COLO668 (cell line): ENCODE measurements at regions not wholly inside any gene's neighbourhood (a gene's known extent, or its start where the extent isn't known, plus 50 kb on each side); places are given as distances from the start of the nearest gene placed in this dataset.

Experiments used
- DNase-seq: peaks from one replicate; lab custom pipeline; 2025; ENCODE audit not compliant: unreplicated experiment; lab: John Stamatoyannopoulos, UW

GRCh38 chr7:41472427-41473125, 230.3 kb downstream of the INHBA start:
- no peak for DNase-seq

GRCh38 chr7:41470081-41470480, 232.8 kb downstream of the INHBA start:
- DNase-seq: no peak

- DNase-seq: no peak
These were observed 235.3 kb downstream of the INHBA start for GRCh38 chr7:41467596-41467995.

GRCh38 chr7:41466760-41467384, 236.0 kb downstream of the INHBA start:
- no peak for DNase-seq

GRCh38 chr7:41465571-41465970, 237.3 kb downstream of the INHBA start:
- no peak for DNase-seq

- no peak for DNase-seq
These were observed 239.0 kb downstream of the INHBA start for GRCh38 chr7:41463770-41464470.

- no peak for DNase-seq
These were observed 243.1 kb downstream of the INHBA start for GRCh38 chr7:41459623-41460261.

- DNase-seq: no peak
These were observed 243.7 kb downstream of the INHBA start for GRCh38 chr7:41459183-41459582.

GRCh38 chr7:41457832-41458437, 245.0 kb downstream of the INHBA start:
- no peak for DNase-seq

GRCh38 chr7:41451826-41452225, 251.1 kb downstream of the INHBA start:
- no peak for DNase-seq

GRCh38 chr7:41449694-41450093, 253.2 kb downstream of the INHBA start:
- no peak for DNase-seq

GRCh38 chr7:41449286-41449685, 253.6 kb downstream of the INHBA start:
- DNase-seq: no peak

- no peak for DNase-seq
These were observed 254.8 kb downstream of the INHBA start for GRCh38 chr7:41448104-41448503.

- no peak for DNase-seq
These were observed 255.3 kb downstream of the INHBA start for GRCh38 chr7:41447450-41448042.

GRCh38 chr7:41446606-41447449, 256.1 kb downstream of the INHBA start:
- DNase-seq: no peak

GRCh38 chr7:41445946-41446345, 256.9 kb downstream of the INHBA start:
- no peak for DNase-seq

GRCh38 chr7:41445432-41445831, 257.5 kb downstream of the INHBA start:
- DNase-seq: no peak

GRCh38 chr7:41439515-41439879, 263.4 kb downstream of the INHBA start:
- DNase-seq: no peak

- DNase-seq: no peak
These were observed 264.0 kb downstream of the INHBA start for GRCh38 chr7:41438705-41439514.
